ENCODE measurements at regions not wholly inside any gene's neighbourhood (a gene's known extent, or its start where the extent isn't known, plus 50 kb on each side); places are given as distances from the start of the nearest gene placed in this dataset.

GRCh38 chr9:105832096-105832710, 137.9 kb downstream of the TMEM38B start:
- TF ChIP-seq EZH2 (IDR thresholded peaks at IDR 0.05; ENCODE audit: insufficient read depth, poor library complexity, severe bottlenecking) (no peak), EZH2phosphoT487 (IDR thresholded peaks at IDR 0.05; ENCODE audit: insufficient read depth, low read depth) (no peak)
